ENCODE measurements at regions not wholly inside any gene's neighbourhood (a gene's known extent, or its start where the extent isn't known, plus 50 kb on each side); places are given as distances from the start of the nearest gene placed in this dataset.

DNA sequence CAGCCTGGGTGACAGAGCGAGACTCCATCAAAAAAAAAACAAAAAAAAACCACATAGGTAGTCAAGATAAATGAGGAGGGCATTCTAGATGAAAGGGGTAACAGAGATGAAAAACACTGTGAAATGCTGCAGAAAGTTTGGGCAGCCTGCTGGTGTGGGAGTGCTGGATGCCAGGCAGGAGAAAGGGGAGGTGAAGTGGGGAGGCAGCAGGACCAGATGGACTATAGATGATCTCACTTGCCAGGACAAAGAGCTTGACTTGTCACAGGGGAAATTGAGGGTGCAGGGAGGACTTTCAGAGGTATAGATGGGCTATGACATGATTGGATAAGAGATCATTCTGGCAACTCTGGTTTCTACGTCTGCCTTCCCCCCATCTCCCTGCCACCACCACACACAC, 519.7 kb upstream of the ZFP42 start:
- Histone ChIP-seq H3K27ac (ENCODE audit: low read depth, low read length) (no peak overlapping the region), H3K27me3 (ENCODE audit: insufficient read depth, low read length) (no peaks in the 10 kb centered on the region), H3K4me2 (ENCODE audit: insufficient read depth, low read length) (no peak overlapping the region), H4K20me1 (ENCODE audit: insufficient read depth, low read length) (no peaks in the 10 kb centered on the region), H3K9me3 (ENCODE audit: low read depth, low read length) (no peaks in the 10 kb centered on the region), H3K79me2 (ENCODE audit: insufficient read depth, low read length) (no peaks in the 10 kb centered on the region), H3K4me1 (ENCODE audit: insufficient read depth, low read length) (peaks cover 30% of the 10 kb centered on the region), H3K36me3 (ENCODE audit: insufficient read depth, low read length) (no peaks in the 10 kb centered on the region), H2AFZ (ENCODE audit: low read length) (no peak overlapping the region), H3K4me3 (ENCODE audit: insufficient read depth, low read length) (no peak overlapping the region)
- DNase-seq (ENCODE audit: insufficient read length, low spot score, missing footprints): no peak
- TF ChIP-seq, protein P1, sequence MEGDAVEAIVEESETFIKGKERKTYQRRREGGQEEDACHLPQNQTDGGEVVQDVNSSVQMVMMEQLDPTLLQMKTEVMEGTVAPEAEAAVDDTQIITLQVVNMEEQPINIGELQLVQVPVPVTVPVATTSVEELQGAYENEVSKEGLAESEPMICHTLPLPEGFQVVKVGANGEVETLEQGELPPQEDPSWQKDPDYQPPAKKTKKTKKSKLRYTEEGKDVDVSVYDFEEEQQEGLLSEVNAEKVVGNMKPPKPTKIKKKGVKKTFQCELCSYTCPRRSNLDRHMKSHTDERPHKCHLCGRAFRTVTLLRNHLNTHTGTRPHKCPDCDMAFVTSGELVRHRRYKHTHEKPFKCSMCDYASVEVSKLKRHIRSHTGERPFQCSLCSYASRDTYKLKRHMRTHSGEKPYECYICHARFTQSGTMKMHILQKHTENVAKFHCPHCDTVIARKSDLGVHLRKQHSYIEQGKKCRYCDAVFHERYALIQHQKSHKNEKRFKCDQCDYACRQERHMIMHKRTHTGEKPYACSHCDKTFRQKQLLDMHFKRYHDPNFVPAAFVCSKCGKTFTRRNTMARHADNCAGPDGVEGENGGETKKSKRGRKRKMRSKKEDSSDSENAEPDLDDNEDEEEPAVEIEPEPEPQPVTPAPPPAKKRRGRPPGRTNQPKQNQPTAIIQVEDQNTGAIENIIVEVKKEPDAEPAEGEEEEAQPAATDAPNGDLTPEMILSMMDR (IDR thresholded peaks at IDR 0.05; ENCODE audit: extremely low read depth, low read depth, low read length): no peak

DNA sequence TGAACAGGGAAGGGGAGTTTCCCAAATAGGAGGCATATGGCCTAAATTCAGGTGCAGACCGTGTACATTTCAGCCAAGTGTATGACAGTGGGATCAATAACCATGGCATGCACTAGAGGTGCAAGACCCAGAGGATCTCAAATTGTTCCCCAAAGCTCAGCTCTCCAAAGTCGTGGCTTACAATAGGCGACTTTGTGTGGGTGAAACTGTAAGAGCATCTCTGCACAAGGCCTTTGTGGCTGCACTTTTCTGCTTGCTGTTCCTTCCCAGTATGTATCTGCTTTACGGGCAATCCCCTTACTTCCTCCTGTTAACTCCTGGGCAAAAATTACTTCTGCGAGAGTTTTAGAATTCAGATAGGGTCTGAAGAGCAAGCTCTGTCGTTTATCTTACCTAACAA, 518.3 kb upstream of the ZFP42 start:
- Histone ChIP-seq H3K27me3 (ENCODE audit: insufficient read depth, low read length) (no peaks in the 10 kb centered on the region), H3K79me2 (ENCODE audit: insufficient read depth, low read length) (no peaks in the 10 kb centered on the region), H3K27ac (ENCODE audit: low read depth, low read length) (no peak overlapping the region), H4K20me1 (ENCODE audit: insufficient read depth, low read length) (no peaks in the 10 kb centered on the region), H3K4me2 (ENCODE audit: insufficient read depth, low read length) (no peak overlapping the region), H3K9me3 (ENCODE audit: low read depth, low read length) (no peaks in the 10 kb centered on the region), H3K4me1 (ENCODE audit: insufficient read depth, low read length) (peaks cover 39% of the 10 kb centered on the region), H3K36me3 (ENCODE audit: insufficient read depth, low read length) (no peaks in the 10 kb centered on the region), H3K4me3 (ENCODE audit: insufficient read depth, low read length) (no peak overlapping the region), H2AFZ (ENCODE audit: low read length) (no peak overlapping the region)
- TF ChIP-seq, protein P1 (IDR thresholded peaks at IDR 0.05; ENCODE audit: extremely low read depth, low read depth, low read length): no peak
- DNase-seq (ENCODE audit: insufficient read length, low spot score, missing footprints): no peak

DNA sequence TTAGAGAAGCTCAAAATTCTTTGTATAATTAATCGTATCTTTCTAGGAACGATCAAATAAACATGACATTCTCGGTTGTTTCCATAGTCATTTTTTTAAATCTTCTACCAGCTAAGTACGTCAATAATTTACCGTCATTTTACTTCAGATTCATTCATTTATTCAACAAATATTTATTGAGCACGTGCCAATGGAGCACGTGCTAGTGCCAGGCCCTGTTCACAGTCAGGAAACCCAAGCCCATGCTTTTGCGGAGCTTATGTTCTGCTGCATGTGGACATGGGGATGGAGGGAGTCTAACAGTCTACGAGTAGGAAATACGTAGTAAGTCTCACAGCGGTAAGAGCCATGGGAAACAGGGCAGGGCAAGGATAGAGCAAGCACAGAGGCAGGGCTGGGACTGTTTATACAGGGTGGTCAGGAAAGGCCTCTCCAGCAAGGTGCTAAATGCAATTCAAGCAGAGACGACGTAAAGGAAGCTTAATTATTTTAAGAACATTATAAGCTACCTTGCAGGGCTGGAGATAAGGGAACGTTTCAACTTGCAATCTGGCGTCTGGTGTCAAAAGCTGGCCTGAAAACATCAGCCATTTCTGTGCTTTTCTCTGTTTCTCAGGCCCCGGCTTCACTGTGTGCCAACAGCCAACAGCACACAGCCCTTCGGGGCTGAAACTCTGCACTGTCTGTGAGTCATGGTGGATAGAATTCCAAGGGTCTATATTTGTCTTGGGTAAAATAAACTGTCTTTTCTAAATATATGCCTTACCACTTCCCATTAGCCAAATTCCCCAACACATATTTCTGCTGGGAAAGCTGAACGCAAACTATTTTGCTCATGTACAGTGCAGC, 517.1 kb upstream of the ZFP42 start:
- Histone ChIP-seq H3K4me1 (ENCODE audit: insufficient read depth, low read length) (peaks cover 39% of the 10 kb centered on the region), H3K27ac (ENCODE audit: low read depth, low read length) (peak overlapping the region; percentile 84), H3K36me3 (ENCODE audit: insufficient read depth, low read length) (no peaks in the 10 kb centered on the region), H3K9me3 (ENCODE audit: low read depth, low read length) (no peaks in the 10 kb centered on the region), H3K27me3 (ENCODE audit: insufficient read depth, low read length) (no peaks in the 10 kb centered on the region), H4K20me1 (ENCODE audit: insufficient read depth, low read length) (no peaks in the 10 kb centered on the region), H2AFZ (ENCODE audit: low read length) (peak overlapping the region; percentile 93), H3K79me2 (ENCODE audit: insufficient read depth, low read length) (no peaks in the 10 kb centered on the region), H3K4me3 (ENCODE audit: insufficient read depth, low read length) (no peak overlapping the region), H3K4me2 (ENCODE audit: insufficient read depth, low read length) (peak overlapping the region; percentile 62)
- DNase-seq (ENCODE audit: insufficient read length, low spot score, missing footprints): peak; percentile 88
- TF ChIP-seq, protein P1 (IDR thresholded peaks at IDR 0.05; ENCODE audit: extremely low read depth, low read depth, low read length): no peak

DNA sequence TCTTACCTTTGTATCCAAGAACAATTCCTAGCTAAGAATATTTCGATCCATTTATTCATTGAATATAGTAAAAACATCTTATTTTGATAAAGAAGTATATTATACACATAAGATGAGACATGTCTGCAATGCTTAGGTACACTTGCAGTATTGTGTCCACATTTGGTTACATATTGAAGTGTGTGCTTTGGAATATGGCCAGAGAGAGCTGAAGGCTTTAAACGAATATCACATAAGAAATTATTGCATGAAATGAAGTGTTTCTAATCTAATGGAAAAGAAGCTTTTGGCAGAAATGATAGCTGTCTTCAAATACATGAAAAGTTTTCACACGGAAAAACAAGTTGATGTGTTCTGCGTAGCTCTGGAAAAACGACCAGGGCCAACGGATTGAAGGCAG, 516.1 kb upstream of the ZFP42 start:
- H3K36me3 ChIP-seq (ENCODE audit: insufficient read depth, low read length): no peaks in the 10 kb centered on the region
- no peaks in the 10 kb centered on the region for H4K20me1 ChIP-seq (ENCODE audit: insufficient read depth, low read length)
- no peaks in the 10 kb centered on the region for H3K9me3 ChIP-seq (ENCODE audit: low read depth, low read length)
- H3K4me1 ChIP-seq (ENCODE audit: insufficient read depth, low read length): peaks cover 39% of the 10 kb centered on the region
- no peak for DNase-seq (ENCODE audit: insufficient read length, low spot score, missing footprints)
- peak overlapping the region; percentile 84 for H3K27ac ChIP-seq (ENCODE audit: low read depth, low read length)
- TF ChIP-seq, protein P1 (IDR thresholded peaks at IDR 0.05; ENCODE audit: extremely low read depth, low read depth, low read length): no peak
- no peak overlapping the region for H2AFZ ChIP-seq (ENCODE audit: low read length)
- no peaks in the 10 kb centered on the region for H3K79me2 ChIP-seq (ENCODE audit: insufficient read depth, low read length)
- no peaks in the 10 kb centered on the region for H3K27me3 ChIP-seq (ENCODE audit: insufficient read depth, low read length)
- peak overlapping the region; percentile 62 for H3K4me2 ChIP-seq (ENCODE audit: insufficient read depth, low read length)
- no peak overlapping the region for H3K4me3 ChIP-seq (ENCODE audit: insufficient read depth, low read length)
